Panc1 (cell line): ENCODE measurements at regions not wholly inside any gene's neighbourhood (a gene's known extent, or its start where the extent isn't known, plus 50 kb on each side); places are given as distances from the start of the nearest gene placed in this dataset.
A peak's percentile ranks its signal among the peaks of the same experiment; 100 is the strongest.
"Not testable (repeated sequence)": the region's sequence is repeated elsewhere in the genome, so short reads cannot be mapped to it uniquely, and the experiment has no call there.

Experiments used
- ATAC-seq: fragments of 200-7000 bp; cut with Tn5 transposase; 2 replicates; pipeline ENCODE4 v1.9.1; 2020; ENCODE audit warnings: mild to moderate bottlenecking, moderate library complexity
- BruUV-seq: library from RNA; stranded (reverse); fragments of 400-500 nt; replicated peaks from 2 replicates; lab custom pipeline; 2021; lab: Mats Ljungman, UMichigan
- CTCF ChIA-PET: fragments of 300-600 bp; sonication (Branson Sonifier 250); formaldehyde crosslinking; loops from one replicate; lab custom pipeline; 2022; ENCODE audit warnings: antibody characterized with exemption; lab: Charles Lee
- POLR2A ChIA-PET: fragments of 300-600 bp; sonication (Branson Sonifier 250); formaldehyde crosslinking; loops from one replicate; lab custom pipeline; 2022; ENCODE audit warnings: antibody characterized with exemption; lab: Charles Lee
- DNase-seq: peaks from one replicate; pipeline ENCODE4 v3.0.0-alpha.2; 2010; ENCODE audit warnings: low read depth, low spot score
- H3K27ac ChIP-seq: 2 replicates; pipeline ENCODE4 v1.5.1; 2011; ENCODE audit warnings: mild to moderate bottlenecking, low read length, inconsistent platforms
- H3K27me3 ChIP-seq: fragments of 200-500 bp; sonication (Bioruptor generic); 2 replicates; pipeline ENCODE4 v1.6.0; 2014; ENCODE audit warnings: low read length, inconsistent platforms; ENCODE audit not compliant: control insufficient read depth, insufficient read depth
- H3K36me3 ChIP-seq: fragments of 200-500 bp; sonication (Bioruptor generic); 2 replicates; pipeline ENCODE4 v1.5.1; 2014; ENCODE audit warnings: inconsistent platforms, mild to moderate bottlenecking, low read length, moderate library complexity; ENCODE audit not compliant: control insufficient read depth, insufficient read depth
- H3K4me1 ChIP-seq: 2 replicates; pipeline ENCODE4 v1.5.1; 2011; ENCODE audit warnings: inconsistent platforms, mild to moderate bottlenecking, low read length, moderate library complexity; ENCODE audit not compliant: control insufficient read depth, insufficient read depth
- H3K4me3 ChIP-seq, 2 experiments: 2 replicates each; pipeline ENCODE4 v1.5.1; 2011 to 2012; ENCODE audit warnings: low read depth in 2 of 2, low read length in 2 of 2, mild to moderate bottlenecking in 2 of 2, inconsistent platforms in 1 of 2, moderate library complexity in 1 of 2
- H3K9me3 ChIP-seq: fragments of 200-500 bp; sonication (Bioruptor generic); 2 replicates; pipeline ENCODE4 v1.5.1; 2014; ENCODE audit warnings: low read depth, mild to moderate bottlenecking, inconsistent platforms, low read length, moderate library complexity; ENCODE audit not compliant: control insufficient read depth, insufficient read depth
- POLR2AphosphoS5 ChIP-seq: IDR thresholded peaks from 2 replicates; pipeline ENCODE4 v1.6.1; 2012; ENCODE audit warnings: mild to moderate bottlenecking, low read depth, low read length, moderate library complexity
- SIN3A ChIP-seq: IDR thresholded peaks from 2 replicates; pipeline ENCODE4 v1.6.1; 2012; ENCODE audit warnings: low read depth, mild to moderate bottlenecking, low read length, moderate library complexity, borderline replicate concordance; ENCODE audit not compliant: insufficient read depth
- TCF7L2 ChIP-seq: IDR thresholded peaks from 2 replicates; pipeline ENCODE4 v1.6.1; 2011; ENCODE audit warnings: mild to moderate bottlenecking, low read depth, low read length, inconsistent platforms
- in situ Hi-C: cut with HindIII; loops from 2 replicates; pipeline ENCODE4 v1.10.0; 2016; ENCODE audit warnings: low sequenced_read_pairs, low pct_unique_long_range_greater_than_20kb
- intact Hi-C: fragments of 100-400 bp; cut with micrococcal nuclease; formaldehyde crosslinking; loops from one replicate; pipeline ENCODE4 v1.10.0; 2022; ENCODE audit not compliant: unreplicated experiment
- TF ChIP-seq, protein P1 (sequence below): fragments of 450-650 bp; IDR thresholded peaks from 2 replicates; pipeline ENCODE4 v1.5.1; 2017; ENCODE audit warnings: mild to moderate bottlenecking
- TF ChIP-seq, protein P2 (sequence below), 2 experiments: IDR thresholded peaks; 2 replicates each; pipeline ENCODE4 v1.6.1; 2011 to 2012; ENCODE audit warnings: low read depth in 2 of 2, control low read depth in 1 of 2, low read length in 1 of 2, mild to moderate bottlenecking in 1 of 2, moderate library complexity in 1 of 2; ENCODE audit not compliant: insufficient read depth in 1 of 2

DNA sequence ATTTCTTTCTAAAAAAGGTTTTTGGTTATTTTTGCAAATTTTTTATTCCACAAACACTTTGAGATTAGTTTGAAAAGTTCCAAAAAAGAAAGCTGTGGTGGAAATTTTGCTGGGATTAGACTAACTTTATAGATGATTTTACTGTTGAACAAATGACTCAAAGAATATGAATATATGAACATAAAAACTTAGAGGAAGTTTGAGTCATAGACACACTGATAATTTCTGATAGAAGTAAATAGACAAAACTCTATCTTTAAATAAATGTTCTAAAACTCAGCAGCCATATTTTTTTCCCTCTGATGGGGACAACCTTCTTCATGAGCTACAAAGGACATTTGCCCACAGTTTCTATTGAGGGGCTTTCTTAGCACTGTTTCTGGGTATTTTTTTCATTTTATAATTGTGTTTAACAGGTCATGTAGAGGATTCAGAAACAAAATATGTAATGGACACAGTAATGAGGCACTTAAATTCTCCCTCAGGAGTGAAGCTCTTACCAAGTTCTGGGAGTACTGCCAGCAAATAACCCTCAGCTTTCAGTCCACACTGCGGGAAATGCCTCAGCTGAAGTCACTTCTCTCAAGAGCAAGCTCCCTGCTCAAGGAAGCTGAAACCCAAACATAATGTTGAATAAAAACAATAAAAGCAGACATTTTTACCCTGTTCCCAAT, 157.6 kb downstream of the NFKBIZ start:
- no peak overlapping the region for H3K27ac ChIP-seq
- ChIA-PET CTCF (no interaction called here), POLR2A (no interaction called here)
- H3K9me3 ChIP-seq: no peaks in the 10 kb centered on the region
- intact Hi-C loops: no loop called here
- H3K36me3 ChIP-seq: no peaks in the 10 kb centered on the region
- BruUV-seq: no TSS peak
- DNase-seq (peak; percentile 20), ATAC-seq (0 out of 2 replicates have a peak, but pooled peaks have one; percentile 58)
- H3K27me3 ChIP-seq: no peaks in the 10 kb centered on the region
- TF ChIP-seq SIN3A (no peak), TCF7L2 (no peak)
- TF ChIP-seq, protein P1, sequence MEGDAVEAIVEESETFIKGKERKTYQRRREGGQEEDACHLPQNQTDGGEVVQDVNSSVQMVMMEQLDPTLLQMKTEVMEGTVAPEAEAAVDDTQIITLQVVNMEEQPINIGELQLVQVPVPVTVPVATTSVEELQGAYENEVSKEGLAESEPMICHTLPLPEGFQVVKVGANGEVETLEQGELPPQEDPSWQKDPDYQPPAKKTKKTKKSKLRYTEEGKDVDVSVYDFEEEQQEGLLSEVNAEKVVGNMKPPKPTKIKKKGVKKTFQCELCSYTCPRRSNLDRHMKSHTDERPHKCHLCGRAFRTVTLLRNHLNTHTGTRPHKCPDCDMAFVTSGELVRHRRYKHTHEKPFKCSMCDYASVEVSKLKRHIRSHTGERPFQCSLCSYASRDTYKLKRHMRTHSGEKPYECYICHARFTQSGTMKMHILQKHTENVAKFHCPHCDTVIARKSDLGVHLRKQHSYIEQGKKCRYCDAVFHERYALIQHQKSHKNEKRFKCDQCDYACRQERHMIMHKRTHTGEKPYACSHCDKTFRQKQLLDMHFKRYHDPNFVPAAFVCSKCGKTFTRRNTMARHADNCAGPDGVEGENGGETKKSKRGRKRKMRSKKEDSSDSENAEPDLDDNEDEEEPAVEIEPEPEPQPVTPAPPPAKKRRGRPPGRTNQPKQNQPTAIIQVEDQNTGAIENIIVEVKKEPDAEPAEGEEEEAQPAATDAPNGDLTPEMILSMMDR: no peak
- no peaks in the 10 kb centered on the region for H3K4me1 ChIP-seq
- in situ Hi-C loops: no loop called here
- no peak overlapping the region for H3K4me3 ChIP-seq

DNA sequence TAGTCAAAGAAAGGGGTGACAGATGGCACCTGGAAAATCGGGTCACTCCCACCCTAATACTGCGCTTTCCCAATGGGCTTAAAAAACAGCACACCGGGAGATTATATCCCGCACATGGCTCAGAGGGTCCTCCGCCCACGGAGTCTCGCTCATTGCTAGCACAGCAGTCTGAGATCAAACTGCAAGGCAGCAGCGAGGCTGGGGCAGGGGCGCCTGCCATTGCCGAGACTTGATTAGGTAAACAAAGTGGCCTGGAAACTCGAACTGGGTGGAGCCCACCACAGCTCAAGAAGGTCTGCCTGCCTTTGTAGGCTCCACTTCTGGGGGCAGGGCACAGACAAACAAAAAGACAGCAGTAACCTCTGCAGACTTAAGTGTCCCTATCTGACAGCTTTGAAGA, 159.1 kb downstream of the NFKBIZ start:
- BruUV-seq, ATAC-seq, POLR2A ChIA-PET, intact Hi-C loops, H3K36me3 ChIP-seq, H3K27me3 ChIP-seq, H3K27ac ChIP-seq, in situ Hi-C loops, CTCF ChIA-PET, H3K4me1 ChIP-seq, H3K9me3 ChIP-seq, DNase-seq, H3K4me3 ChIP-seq: not testable (repeated sequence)

DNA sequence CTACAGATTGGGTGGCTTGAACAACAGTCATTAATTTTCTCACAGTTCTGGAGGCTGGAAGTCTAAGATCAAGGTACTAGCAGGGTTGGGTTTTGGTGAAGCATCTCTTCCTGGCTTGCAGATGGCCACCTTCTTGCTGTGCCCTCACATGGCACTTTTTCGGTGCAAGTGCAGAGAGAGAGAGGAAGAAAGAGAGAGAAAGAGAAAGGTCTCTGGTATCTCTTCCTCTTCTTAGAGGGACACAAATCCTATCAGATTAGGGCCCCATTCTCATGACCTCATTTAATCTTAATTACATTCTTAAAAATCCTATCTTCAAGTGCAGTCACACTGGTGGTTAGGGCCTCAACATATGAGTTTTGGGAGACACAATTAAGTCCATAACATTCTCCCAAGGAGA, 167.1 kb downstream of the NFKBIZ start:
- in situ Hi-C loops: no loop called here
- TF ChIP-seq TCF7L2 (no peak), POLR2AphosphoS5 (no peak), SIN3A (no peak)
- TF ChIP-seq, protein P1: no peak
- TF ChIP-seq, protein P2, sequence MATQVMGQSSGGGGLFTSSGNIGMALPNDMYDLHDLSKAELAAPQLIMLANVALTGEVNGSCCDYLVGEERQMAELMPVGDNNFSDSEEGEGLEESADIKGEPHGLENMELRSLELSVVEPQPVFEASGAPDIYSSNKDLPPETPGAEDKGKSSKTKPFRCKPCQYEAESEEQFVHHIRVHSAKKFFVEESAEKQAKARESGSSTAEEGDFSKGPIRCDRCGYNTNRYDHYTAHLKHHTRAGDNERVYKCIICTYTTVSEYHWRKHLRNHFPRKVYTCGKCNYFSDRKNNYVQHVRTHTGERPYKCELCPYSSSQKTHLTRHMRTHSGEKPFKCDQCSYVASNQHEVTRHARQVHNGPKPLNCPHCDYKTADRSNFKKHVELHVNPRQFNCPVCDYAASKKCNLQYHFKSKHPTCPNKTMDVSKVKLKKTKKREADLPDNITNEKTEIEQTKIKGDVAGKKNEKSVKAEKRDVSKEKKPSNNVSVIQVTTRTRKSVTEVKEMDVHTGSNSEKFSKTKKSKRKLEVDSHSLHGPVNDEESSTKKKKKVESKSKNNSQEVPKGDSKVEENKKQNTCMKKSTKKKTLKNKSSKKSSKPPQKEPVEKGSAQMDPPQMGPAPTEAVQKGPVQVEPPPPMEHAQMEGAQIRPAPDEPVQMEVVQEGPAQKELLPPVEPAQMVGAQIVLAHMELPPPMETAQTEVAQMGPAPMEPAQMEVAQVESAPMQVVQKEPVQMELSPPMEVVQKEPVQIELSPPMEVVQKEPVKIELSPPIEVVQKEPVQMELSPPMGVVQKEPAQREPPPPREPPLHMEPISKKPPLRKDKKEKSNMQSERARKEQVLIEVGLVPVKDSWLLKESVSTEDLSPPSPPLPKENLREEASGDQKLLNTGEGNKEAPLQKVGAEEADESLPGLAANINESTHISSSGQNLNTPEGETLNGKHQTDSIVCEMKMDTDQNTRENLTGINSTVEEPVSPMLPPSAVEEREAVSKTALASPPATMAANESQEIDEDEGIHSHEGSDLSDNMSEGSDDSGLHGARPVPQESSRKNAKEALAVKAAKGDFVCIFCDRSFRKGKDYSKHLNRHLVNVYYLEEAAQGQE (IDR thresholded peaks at IDR 0.05; ENCODE audit: insufficient read depth in 1 of 2, low read depth in 2 of 2, low read length in 1 of 2): no peak
- ATAC-seq (no peak), DNase-seq (no peak)
- Histone ChIP-seq H3K9me3 (peaks cover 7% of the 10 kb centered on the region; the same call in 1 of the 2 replicates), H3K4me3 (no peak overlapping the region), H3K36me3 (no peaks in the 10 kb centered on the region), H3K27me3 (no peaks in the 10 kb centered on the region), H3K27ac (no peak overlapping the region), H3K4me1 (no peaks in the 10 kb centered on the region)
- ChIA-PET CTCF (no interaction called here), POLR2A (no interaction called here)
- intact Hi-C loops: loop anchor here (10.0 kb wide), 1 partner anchor 178 kb away; no protein-coding TSS in a partner anchor
- no TSS peak for BruUV-seq
